ENCODE measurements at regions not wholly inside any gene's neighbourhood (a gene's known extent, or its start where the extent isn't known, plus 50 kb on each side); places are given as distances from the start of the nearest gene placed in this dataset.
"Not testable (repeated sequence)": the region's sequence is repeated elsewhere in the genome, so short reads cannot be mapped to it uniquely, and the experiment has no call there.

DNA sequence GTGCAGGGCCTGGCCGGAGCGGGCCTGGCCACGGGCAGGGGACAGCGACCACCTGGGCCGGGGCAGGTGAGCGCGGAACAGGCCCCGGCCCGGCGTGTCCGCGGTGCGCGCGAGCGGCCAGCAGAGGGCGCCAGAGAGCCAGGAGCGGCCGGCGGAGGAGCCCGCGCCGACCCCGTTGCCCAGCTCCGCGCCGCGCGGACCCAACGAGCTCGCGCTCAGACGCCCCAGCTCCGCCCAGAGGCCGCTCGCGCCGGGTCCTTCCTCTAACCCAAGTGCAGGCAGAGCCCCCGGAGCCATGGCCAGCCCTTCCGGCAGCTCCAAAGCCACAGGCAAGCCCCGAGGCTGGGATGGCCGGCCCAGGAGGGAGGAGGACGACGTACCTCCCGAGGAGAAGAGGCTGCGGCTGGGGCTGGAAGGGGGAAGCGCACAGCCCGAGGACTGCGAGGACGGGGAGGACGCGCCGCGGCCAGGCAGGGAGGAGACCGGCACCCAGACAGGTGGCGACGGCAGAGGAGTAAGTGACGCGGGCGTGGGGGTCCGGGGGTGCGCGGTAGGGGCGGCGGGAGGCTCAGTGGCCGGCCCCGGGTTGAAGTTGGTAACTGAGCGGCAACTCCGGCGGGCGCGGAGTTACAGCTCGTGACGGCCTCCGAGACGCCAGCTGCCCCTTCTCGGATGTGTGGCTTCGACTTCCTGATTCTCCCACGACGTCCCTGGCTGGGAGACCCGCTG is 88.1 kb downstream of the DEFB131A start:
- not testable (repeated sequence) for H3K27ac ChIP-seq (ENCODE audit: low read depth, low read length); H3K27me3 ChIP-seq (ENCODE audit: control insufficient read depth, insufficient read depth, low read length, poor library complexity, severe bottlenecking); H3K9me3 Mint-ChIP-seq; H3K36me3 Mint-ChIP-seq (ENCODE audit: low read depth); H3K9me3 ChIP-seq (ENCODE audit: control insufficient read depth, low read length); H3K36me3 ChIP-seq (ENCODE audit: control insufficient read depth, insufficient read depth, low read length); H3K4me1 ChIP-seq (ENCODE audit: control insufficient read depth, insufficient read depth, low read length); H3K27ac Mint-ChIP-seq
- peak; percentile 90 for TF ChIP-seq CTCF (conservative IDR thresholded peaks at IDR 0.05)
- peaks cover 18% of the 10 kb centered on the region for H3K4me1 Mint-ChIP-seq
- H3K4me3 ChIP-seq (ENCODE audit: low read length), result peak overlapping the region; percentile 76
- 3 to 5% methylated on average over 28 to 81 of the region's 81 CpGs for WGBS, 2 experiments (ENCODE audit: insufficient coverage in 1 of 2, insufficient read length in 1 of 2)
- peak overlapping the region; percentile 41 for H3K9ac ChIP-seq (ENCODE audit: extremely low read depth, low read length, poor library complexity, severe bottlenecking)
- H3K4me3 Mint-ChIP-seq, result peak overlapping the region; percentile 73
- peak; percentile 96 for DNase-seq
- H3K27me3 Mint-ChIP-seq (ENCODE audit: insufficient read depth), result peaks cover 27% of the 10 kb centered on the region

- peak overlapping the region; percentile 41 for H3K9ac ChIP-seq (ENCODE audit: extremely low read depth, low read length, poor library complexity, severe bottlenecking)
- not testable (repeated sequence) for H3K27ac ChIP-seq (ENCODE audit: low read depth, low read length); H3K27me3 ChIP-seq (ENCODE audit: control insufficient read depth, insufficient read depth, low read length, poor library complexity, severe bottlenecking); H3K27ac Mint-ChIP-seq; H3K9me3 Mint-ChIP-seq; H3K4me1 ChIP-seq (ENCODE audit: control insufficient read depth, insufficient read depth, low read length); DNase-seq; H3K36me3 ChIP-seq (ENCODE audit: control insufficient read depth, insufficient read depth, low read length); H3K9me3 ChIP-seq (ENCODE audit: control insufficient read depth, low read length)
- Mint-ChIP-seq H3K27me3 (ENCODE audit: insufficient read depth) (peaks cover 27% of the 10 kb centered on the region), H3K4me3 (peak overlapping the region; percentile 73), H3K4me1 (peaks cover 23% of the 10 kb centered on the region), H3K36me3 (ENCODE audit: low read depth) (peaks cover 11% of the 10 kb centered on the region)
- peak overlapping the region; percentile 76 for H3K4me3 ChIP-seq (ENCODE audit: low read length)
- 16 to 33% methylated on average over 4 to 15 of the region's 15 CpGs for WGBS, 2 experiments (ENCODE audit: insufficient coverage in 1 of 2, insufficient read length in 1 of 2)
Observed at GRCh38 chr4:9532863-9533192, 88.6 kb downstream of the DEFB131A start.

DNA sequence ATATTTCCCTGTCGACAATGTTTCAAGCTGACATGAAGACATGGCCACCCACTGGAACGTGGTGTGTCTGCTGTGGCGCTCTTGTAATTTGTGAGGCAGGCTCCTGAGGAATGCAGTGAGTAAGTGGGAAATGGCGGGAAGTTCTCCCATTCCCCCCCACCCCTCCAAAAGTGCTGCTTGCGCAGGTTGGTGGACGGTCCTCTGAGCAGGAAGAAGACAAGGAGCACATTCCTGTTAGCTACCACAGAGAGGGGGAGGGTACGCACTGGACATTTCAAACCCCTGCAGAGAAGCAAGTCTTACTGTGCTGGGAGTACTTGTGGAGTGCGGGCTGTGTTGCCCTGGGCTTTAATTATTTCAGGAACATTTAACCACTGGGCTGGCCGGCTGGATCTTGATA is 92.9 kb downstream of the DEFB131A start:
- WGBS, 2 experiments (ENCODE audit: insufficient coverage in 1 of 2, insufficient read length in 1 of 2), result 73 to 83% methylated on average over 4 to 9 of the region's 9 CpGs
- not testable (repeated sequence) for H3K27ac Mint-ChIP-seq

GRCh38 chr4:9539939-9540520 is 95.8 kb downstream of the DEFB131A start:
- Mint-ChIP-seq H3K4me1 (peaks cover 27% of the 10 kb centered on the region), H3K36me3 (ENCODE audit: low read depth) (peaks cover 13% of the 10 kb centered on the region)
- H3K27me3 ChIP-seq (ENCODE audit: control insufficient read depth, insufficient read depth, low read length, poor library complexity, severe bottlenecking); H3K27me3 Mint-ChIP-seq (ENCODE audit: insufficient read depth); H3K9me3 ChIP-seq (ENCODE audit: control insufficient read depth, low read length); H3K27ac ChIP-seq (ENCODE audit: low read depth, low read length); H3K9me3 Mint-ChIP-seq; H3K27ac Mint-ChIP-seq; H3K9ac ChIP-seq (ENCODE audit: extremely low read depth, low read length, poor library complexity, severe bottlenecking); H3K36me3 ChIP-seq (ENCODE audit: control insufficient read depth, insufficient read depth, low read length); H3K4me3 ChIP-seq (ENCODE audit: low read length); H3K4me3 Mint-ChIP-seq; H3K4me1 ChIP-seq (ENCODE audit: control insufficient read depth, insufficient read depth, low read length); DNase-seq: not testable (repeated sequence)
- WGBS, 2 experiments (ENCODE audit: insufficient coverage in 1 of 2, insufficient read length in 1 of 2), result 80 to 91% methylated on average over 2 to 5 of the region's 5 CpGs

More for the DNA sequence above, 92.9 kb downstream of the DEFB131A start:
- peaks cover 13% of the 10 kb centered on the region for H3K27me3 Mint-ChIP-seq (ENCODE audit: insufficient read depth)
- not testable (repeated sequence) for H3K9ac ChIP-seq (ENCODE audit: extremely low read depth, low read length, poor library complexity, severe bottlenecking); H3K36me3 ChIP-seq (ENCODE audit: control insufficient read depth, insufficient read depth, low read length); DNase-seq; H3K4me1 ChIP-seq (ENCODE audit: control insufficient read depth, insufficient read depth, low read length); H3K27ac ChIP-seq (ENCODE audit: low read depth, low read length); H3K9me3 ChIP-seq (ENCODE audit: control insufficient read depth, low read length); H3K9me3 Mint-ChIP-seq; H3K4me3 ChIP-seq (ENCODE audit: low read length); H3K4me3 Mint-ChIP-seq; H3K27me3 ChIP-seq (ENCODE audit: control insufficient read depth, insufficient read depth, low read length, poor library complexity, severe bottlenecking)
- H3K4me1 Mint-ChIP-seq, result peaks cover 25% of the 10 kb centered on the region
- peaks cover 18% of the 10 kb centered on the region for H3K36me3 Mint-ChIP-seq (ENCODE audit: low read depth)

DNA sequence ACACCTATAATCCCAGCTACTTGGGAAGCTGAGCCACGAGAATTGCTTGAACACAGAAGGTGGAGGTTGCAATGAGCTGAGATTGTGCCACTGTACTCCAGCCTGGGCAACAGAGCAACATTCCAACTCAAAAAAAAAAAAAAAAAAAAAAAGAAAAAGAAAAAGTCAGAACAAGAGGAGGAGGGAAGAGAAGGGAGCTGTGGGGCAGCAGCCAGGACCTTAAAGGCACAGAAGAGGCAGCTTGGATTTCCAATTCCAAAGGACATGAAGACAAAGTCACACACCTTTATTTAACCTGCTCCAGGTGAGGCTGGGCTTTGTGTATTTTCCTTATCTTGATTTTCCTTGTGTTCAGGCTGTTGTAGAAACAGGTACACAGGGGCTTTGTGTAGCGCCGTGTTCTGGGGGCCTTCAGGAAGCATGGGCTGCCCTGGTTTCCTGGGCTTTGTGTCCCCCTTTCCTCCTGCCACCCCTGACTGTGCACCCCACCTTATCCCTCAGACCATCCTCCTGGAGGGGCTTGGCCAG is 97.2 kb downstream of the DEFB131A start:
- H3K27me3 Mint-ChIP-seq (ENCODE audit: insufficient read depth); H3K9ac ChIP-seq (ENCODE audit: extremely low read depth, low read length, poor library complexity, severe bottlenecking); DNase-seq; H3K4me3 Mint-ChIP-seq; H3K9me3 Mint-ChIP-seq; H3K27ac ChIP-seq (ENCODE audit: low read depth, low read length); H3K27me3 ChIP-seq (ENCODE audit: control insufficient read depth, insufficient read depth, low read length, poor library complexity, severe bottlenecking); H3K36me3 ChIP-seq (ENCODE audit: control insufficient read depth, insufficient read depth, low read length); H3K27ac Mint-ChIP-seq; H3K4me3 ChIP-seq (ENCODE audit: low read length); H3K4me1 ChIP-seq (ENCODE audit: control insufficient read depth, insufficient read depth, low read length); H3K9me3 ChIP-seq (ENCODE audit: control insufficient read depth, low read length): not testable (repeated sequence)
- WGBS, 2 experiments (ENCODE audit: insufficient coverage in 1 of 2, insufficient read length in 1 of 2), result 50 to 90% methylated on average over 2 to 3 of the region's 3 CpGs
- Mint-ChIP-seq H3K36me3 (ENCODE audit: low read depth) (peaks cover 14% of the 10 kb centered on the region), H3K4me1 (peaks cover 27% of the 10 kb centered on the region)

DNA sequence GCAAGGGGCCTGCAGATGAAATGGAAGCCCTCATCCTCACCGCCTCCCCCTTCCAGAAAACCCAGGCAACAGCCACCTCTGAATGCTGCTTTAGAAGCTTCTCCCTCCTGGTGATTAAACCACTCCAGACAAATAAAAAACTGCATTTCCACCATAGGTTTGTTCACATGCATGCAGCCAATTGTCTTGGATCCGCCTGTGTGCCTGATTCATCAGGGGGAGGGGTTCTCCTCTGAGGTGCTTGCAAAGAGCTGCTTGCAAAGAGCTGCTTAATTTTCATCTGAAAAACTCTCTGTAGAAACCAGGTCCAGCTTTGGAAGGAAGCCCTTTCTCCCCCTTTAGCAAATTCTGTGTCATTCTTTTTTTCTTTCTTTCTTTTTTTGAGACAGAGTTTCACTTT is 100.6 kb downstream of the DEFB131A start:
- DNase-seq, result peak; percentile 56
- H3K4me1 Mint-ChIP-seq, result peaks cover 27% of the 10 kb centered on the region
- not testable (repeated sequence) for H3K27ac ChIP-seq (ENCODE audit: low read depth, low read length); H3K4me3 Mint-ChIP-seq; H3K9me3 ChIP-seq (ENCODE audit: control insufficient read depth, low read length); H3K9me3 Mint-ChIP-seq; H3K4me3 ChIP-seq (ENCODE audit: low read length); H3K9ac ChIP-seq (ENCODE audit: extremely low read depth, low read length, poor library complexity, severe bottlenecking); H3K36me3 Mint-ChIP-seq (ENCODE audit: low read depth); H3K27me3 Mint-ChIP-seq (ENCODE audit: insufficient read depth); H3K36me3 ChIP-seq (ENCODE audit: control insufficient read depth, insufficient read depth, low read length); H3K27ac Mint-ChIP-seq; H3K27me3 ChIP-seq (ENCODE audit: control insufficient read depth, insufficient read depth, low read length, poor library complexity, severe bottlenecking); H3K4me1 ChIP-seq (ENCODE audit: control insufficient read depth, insufficient read depth, low read length)
- WGBS, 2 experiments (ENCODE audit: insufficient coverage in 1 of 2, insufficient read length in 1 of 2), result 67 to 81% methylated on average over 1 to 2 of the region's 2 CpGs

Data from endodermal cell (in vitro differentiated cells).